Esophagus mucosa (tissue), 1 donor: ENCODE measurements at regions not wholly inside any gene's neighbourhood (a gene's known extent, or its start where the extent isn't known, plus 50 kb on each side); places are given as distances from the start of the nearest gene placed in this dataset.
"Not testable (repeated sequence)": the region's sequence is repeated elsewhere in the genome, so short reads cannot be mapped to it uniquely, and the experiment has no call there.

Experiments
- ATAC-seq: fragments of 200-7000 bp; cut with Tn5 transposase; one replicate; pipeline ENCODE4 v1.9.1; 2020
- donor health status: DM: yes; HTN: yes; CAD: no.

- ATAC-seq = peak; percentile 50
These were observed 466.6 kb upstream of the JAG1 start for GRCh38 chr20:11140359-11140758.

- no peak for ATAC-seq
These were observed 469.7 kb upstream of the JAG1 start for GRCh38 chr20:11143481-11143880.

- no peak for ATAC-seq
These were observed 470.5 kb upstream of the JAG1 start for GRCh38 chr20:11144114-11144950.

GRCh38 chr20:11145616-11146015 is 471.8 kb upstream of the JAG1 start:
- peak; percentile 22 for ATAC-seq

GRCh38 chr20:11153819-11154218 is 480.0 kb upstream of the JAG1 start:
- no peak for ATAC-seq

- no peak for ATAC-seq
These were observed 481.5 kb upstream of the JAG1 start for GRCh38 chr20:11155156-11155756.

- ATAC-seq = no peak
These were observed 483.1 kb upstream of the JAG1 start for GRCh38 chr20:11156922-11157321.

GRCh38 chr20:11158146-11158545 is 484.3 kb upstream of the JAG1 start:
- no peak for ATAC-seq

GRCh38 chr20:11158589-11158988 is 484.8 kb upstream of the JAG1 start:
- ATAC-seq = no peak

GRCh38 chr20:11159728-11160127 is 485.9 kb upstream of the JAG1 start:
- no peak for ATAC-seq

- ATAC-seq = no peak
These were observed 488.4 kb upstream of the JAG1 start for GRCh38 chr20:11162026-11162775.

GRCh38 chr20:11165789-11166188 is 492.0 kb upstream of the JAG1 start:
- no peak for ATAC-seq

GRCh38 chr20:11166712-11167111 is 492.9 kb upstream of the JAG1 start:
- no peak for ATAC-seq

GRCh38 chr20:11168026-11168425 is 494.2 kb upstream of the JAG1 start:
- ATAC-seq = peak; percentile 13

GRCh38 chr20:11170025-11170424 is 496.2 kb upstream of the JAG1 start:
- no peak for ATAC-seq

GRCh38 chr20:11170565-11170964 is 496.8 kb upstream of the JAG1 start:
- ATAC-seq = no peak

GRCh38 chr20:11172881-11173280 is 499.1 kb upstream of the JAG1 start:
- ATAC-seq = no peak

GRCh38 chr20:11173916-11174315 is 500.1 kb upstream of the JAG1 start:
- no peak for ATAC-seq

- ATAC-seq = no peak
These were observed 501.1 kb upstream of the JAG1 start for GRCh38 chr20:11174861-11175260.

- no peak for ATAC-seq
These were observed 502.6 kb upstream of the JAG1 start for GRCh38 chr20:11176431-11176830.

GRCh38 chr20:11178946-11179654 is 505.3 kb upstream of the JAG1 start:
- peak; percentile 100 for ATAC-seq

GRCh38 chr20:11180186-11180585 is 506.4 kb upstream of the JAG1 start:
- no peak for ATAC-seq

- not testable (repeated sequence) for ATAC-seq
These were observed 507.3 kb upstream of the JAG1 start for GRCh38 chr20:11181129-11181528.
